ENCODE measurements at regions not wholly inside any gene's neighbourhood (a gene's known extent, or its start where the extent isn't known, plus 50 kb on each side); places are given as distances from the start of the nearest gene placed in this dataset.

DNA sequence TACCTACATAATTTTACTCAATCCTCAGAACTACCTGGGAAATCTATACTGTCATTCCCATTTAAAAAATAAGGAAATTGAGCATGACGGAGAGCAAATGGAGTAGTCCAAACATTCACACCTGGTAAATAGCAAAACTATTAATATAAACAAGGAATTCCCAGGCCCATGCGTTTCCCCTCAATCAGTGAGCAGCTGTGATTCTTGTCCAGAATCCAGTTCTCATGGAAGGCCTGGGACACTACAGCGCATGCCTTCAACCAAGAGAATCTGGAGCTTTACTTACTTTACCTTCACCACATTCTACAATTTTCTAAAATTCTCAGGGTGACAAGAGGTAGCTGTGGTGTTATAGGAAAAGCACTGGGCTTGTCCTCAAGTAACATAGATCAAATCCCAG, 259.0 kb downstream of the LRATD1 start:
- TF ChIP-seq, protein P1, sequence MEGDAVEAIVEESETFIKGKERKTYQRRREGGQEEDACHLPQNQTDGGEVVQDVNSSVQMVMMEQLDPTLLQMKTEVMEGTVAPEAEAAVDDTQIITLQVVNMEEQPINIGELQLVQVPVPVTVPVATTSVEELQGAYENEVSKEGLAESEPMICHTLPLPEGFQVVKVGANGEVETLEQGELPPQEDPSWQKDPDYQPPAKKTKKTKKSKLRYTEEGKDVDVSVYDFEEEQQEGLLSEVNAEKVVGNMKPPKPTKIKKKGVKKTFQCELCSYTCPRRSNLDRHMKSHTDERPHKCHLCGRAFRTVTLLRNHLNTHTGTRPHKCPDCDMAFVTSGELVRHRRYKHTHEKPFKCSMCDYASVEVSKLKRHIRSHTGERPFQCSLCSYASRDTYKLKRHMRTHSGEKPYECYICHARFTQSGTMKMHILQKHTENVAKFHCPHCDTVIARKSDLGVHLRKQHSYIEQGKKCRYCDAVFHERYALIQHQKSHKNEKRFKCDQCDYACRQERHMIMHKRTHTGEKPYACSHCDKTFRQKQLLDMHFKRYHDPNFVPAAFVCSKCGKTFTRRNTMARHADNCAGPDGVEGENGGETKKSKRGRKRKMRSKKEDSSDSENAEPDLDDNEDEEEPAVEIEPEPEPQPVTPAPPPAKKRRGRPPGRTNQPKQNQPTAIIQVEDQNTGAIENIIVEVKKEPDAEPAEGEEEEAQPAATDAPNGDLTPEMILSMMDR (IDR thresholded peaks at IDR 0.05) = no peak
- ATAC-seq = no peak
- H3K4me1 ChIP-seq (ENCODE audit: low read depth) = no peaks in the 10 kb centered on the region
- no peaks in the 10 kb centered on the region for H3K36me3 ChIP-seq (ENCODE audit: low read depth)
- no peak overlapping the region for H3K4me3 ChIP-seq
- no peaks in the 10 kb centered on the region for H3K9me3 ChIP-seq
- DNase-seq = no peak
- intact Hi-C loops (cut with DNase I, micrococcal nuclease) = no loop called here

DNA sequence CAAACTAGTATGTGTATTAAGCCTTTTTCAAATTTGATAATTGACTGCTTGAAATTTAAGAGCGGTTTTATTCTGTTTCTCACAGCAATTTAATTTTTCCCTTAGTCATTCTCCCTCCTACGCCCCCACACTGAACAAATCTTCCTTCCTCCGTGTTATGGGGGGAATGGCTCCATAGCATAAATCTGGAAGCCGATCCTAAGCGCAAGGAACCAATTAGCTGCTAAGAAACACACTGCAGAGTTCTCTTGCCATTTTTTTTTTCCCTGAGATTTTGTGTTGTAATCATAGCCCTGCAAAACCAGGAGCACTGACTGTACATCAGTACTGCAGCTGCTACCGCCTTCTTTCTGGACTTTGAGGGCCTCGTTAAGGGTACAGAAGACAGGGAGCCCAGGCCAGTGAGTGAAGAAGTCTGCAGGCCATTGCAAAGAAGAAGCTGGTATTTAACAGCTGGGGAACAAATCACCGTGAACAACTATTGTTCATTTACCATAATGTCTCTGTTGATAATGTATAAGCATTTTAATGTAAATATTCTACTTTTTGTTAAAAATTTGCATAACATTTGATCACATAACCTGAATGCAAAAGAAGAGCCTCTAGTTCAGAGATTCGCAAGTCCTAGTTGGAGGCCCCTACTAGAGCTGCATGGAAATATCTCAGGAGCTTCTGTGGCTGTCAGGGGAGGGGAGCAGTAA, 264.0 kb downstream of the LRATD1 start:
- Histone ChIP-seq H3K9me3 (no peaks in the 10 kb centered on the region), H3K36me3 (ENCODE audit: low read depth) (no peaks in the 10 kb centered on the region), H3K4me3 (no peak overlapping the region), H3K4me1 (ENCODE audit: low read depth) (no peaks in the 10 kb centered on the region)
- DNase-seq (no peak), ATAC-seq (no peak)
- intact Hi-C loops (cut with DNase I, micrococcal nuclease) = no loop called here
- TF ChIP-seq, protein P1 (IDR thresholded peaks at IDR 0.05) = no peak

DNA sequence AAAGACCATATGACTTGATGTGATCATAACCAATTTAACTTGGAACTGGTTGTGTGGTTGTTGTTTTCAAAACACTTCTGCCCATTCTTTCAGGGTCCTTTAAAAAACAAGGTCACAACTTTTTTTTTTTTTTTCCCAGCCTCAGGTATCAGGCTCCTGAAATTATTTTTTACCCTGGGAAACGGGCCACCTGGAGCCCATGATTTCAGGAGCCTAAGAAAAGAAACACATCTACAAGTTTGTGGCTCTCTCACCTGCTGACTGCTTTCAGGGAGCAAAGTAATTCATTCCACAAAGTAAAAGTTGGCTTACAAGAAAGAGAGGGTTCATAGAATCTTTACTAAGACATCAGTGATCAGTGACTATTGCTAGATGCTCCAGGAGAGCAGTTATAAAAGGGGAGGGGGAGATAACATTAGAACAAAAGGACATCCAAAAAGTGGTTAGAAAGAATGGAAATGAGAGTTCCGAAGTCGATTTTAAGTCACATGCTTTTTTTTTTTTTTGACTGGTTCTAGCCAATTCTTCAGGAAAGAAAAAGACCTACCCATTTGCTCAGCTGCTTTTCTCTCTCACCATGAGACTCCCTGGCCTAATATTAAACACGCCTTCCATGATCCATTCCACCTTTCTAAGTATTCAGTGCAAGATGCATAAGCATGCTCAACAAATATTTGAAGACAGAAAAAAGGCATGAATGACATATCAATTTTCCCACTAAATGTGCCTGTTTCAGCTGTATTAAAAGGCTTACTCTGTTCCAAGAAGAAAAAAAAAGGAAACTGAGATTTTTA, 267.3 kb downstream of the LRATD1 start:
- TF ChIP-seq, protein P1 (IDR thresholded peaks at IDR 0.05) = no peak
- intact Hi-C loops (cut with DNase I, micrococcal nuclease) = no loop called here
- no peak for ATAC-seq

DNA sequence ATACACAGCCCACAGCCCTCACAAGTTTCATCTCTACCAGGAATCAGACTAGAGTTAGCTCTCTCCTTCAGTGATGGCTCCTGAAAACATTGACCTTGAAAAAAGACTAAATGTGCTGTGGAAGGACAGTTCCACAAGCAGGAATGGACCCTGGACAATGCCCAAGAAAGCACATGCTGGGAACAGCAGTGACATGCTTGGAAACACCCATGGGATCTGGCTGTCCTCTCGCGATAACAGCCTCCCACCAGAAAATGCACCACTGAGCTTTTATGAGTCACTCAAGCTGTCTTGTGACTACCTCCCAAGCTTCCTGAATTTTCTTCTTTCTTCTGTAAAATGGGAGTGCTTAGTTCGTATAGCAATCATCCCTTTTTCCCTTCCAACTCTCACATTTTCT, 269.2 kb downstream of the LRATD1 start:
- intact Hi-C loops (cut with DNase I, micrococcal nuclease) = no loop called here
- no peaks in the 10 kb centered on the region for H3K9me3 ChIP-seq
- DNase-seq (no peak), ATAC-seq (no peak)
- TF ChIP-seq, protein P1 (IDR thresholded peaks at IDR 0.05) = no peak
- H3K36me3 ChIP-seq (ENCODE audit: low read depth) = no peaks in the 10 kb centered on the region
- no peaks in the 10 kb centered on the region for H3K4me1 ChIP-seq (ENCODE audit: low read depth)
- no peak overlapping the region for H3K4me3 ChIP-seq

More for the DNA sequence above, 267.3 kb downstream of the LRATD1 start:
- DNase-seq = no peak
- no peak overlapping the region for H3K4me3 ChIP-seq
- H3K36me3 ChIP-seq (ENCODE audit: low read depth) = no peaks in the 10 kb centered on the region
- H3K4me1 ChIP-seq (ENCODE audit: low read depth) = no peaks in the 10 kb centered on the region
- H3K9me3 ChIP-seq = no peaks in the 10 kb centered on the region

DNA sequence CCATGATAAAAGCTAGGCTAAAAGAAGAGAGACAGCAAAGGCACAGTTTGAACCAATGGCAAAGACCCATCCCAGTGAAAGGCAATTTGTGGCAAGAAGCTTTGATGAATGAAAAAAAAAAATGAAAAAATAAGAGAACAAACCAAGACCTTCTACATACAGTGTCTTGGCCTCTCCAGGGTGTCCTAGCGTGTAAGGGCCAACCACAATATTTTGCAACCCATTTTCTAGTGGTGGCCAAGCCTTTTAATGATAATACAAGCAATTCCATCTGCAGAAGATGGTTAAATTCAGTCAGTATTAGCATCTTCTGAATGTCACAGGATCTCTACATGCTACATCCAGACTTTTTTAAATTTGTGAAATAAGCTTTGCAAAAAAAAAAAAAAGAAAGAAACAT, 270.4 kb downstream of the LRATD1 start:
- Histone ChIP-seq H3K4me1 (ENCODE audit: low read depth) (no peaks in the 10 kb centered on the region), H3K36me3 (ENCODE audit: low read depth) (no peaks in the 10 kb centered on the region), H3K9me3 (no peaks in the 10 kb centered on the region), H3K4me3 (no peak overlapping the region)
- DNase-seq (no peak), ATAC-seq (no peak)
- TF ChIP-seq, protein P1 (IDR thresholded peaks at IDR 0.05) = no peak
- intact Hi-C loops (cut with DNase I, micrococcal nuclease) = no loop called here

Data from mucosa of descending colon (tissue), 3 donors.